ENCODE measurements at regions not wholly inside any gene's neighbourhood (a gene's known extent, or its start where the extent isn't known, plus 50 kb on each side); places are given as distances from the start of the nearest gene placed in this dataset.

- no peak overlapping the region for H3K23ac ChIP-seq (ENCODE audit: low read length in 2 of 2)
These were observed 634.0 kb upstream of the FSHR start for GRCh38 chr2:49788300-49788699.

DNA sequence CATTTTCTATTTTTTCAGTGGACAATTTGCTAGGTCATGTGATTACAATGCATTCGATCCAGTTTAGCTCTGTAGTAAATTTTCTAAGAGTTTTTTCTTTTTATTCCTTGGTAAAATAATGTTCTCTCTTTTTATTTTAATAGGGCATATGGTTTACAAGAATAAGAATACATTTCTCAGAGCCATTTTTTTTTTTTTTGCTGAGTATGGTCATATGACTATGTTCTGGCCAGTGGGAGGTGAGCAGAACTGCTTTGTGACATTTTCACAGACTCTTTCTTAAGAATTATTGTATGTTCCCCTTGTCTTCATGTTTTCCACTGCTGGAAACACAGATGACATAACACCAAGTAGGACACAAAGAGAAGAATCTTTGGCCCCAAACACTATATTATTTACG, 626.6 kb upstream of the FSHR start:
- Histone ChIP-seq H3K27ac (ENCODE audit: low read length, poor library complexity, severe bottlenecking) (no peak overlapping the region), H3K4me2 (ENCODE audit: low read length, poor library complexity, severe bottlenecking) (no peak overlapping the region), H2AFZ (ENCODE audit: low read depth, low read length) (no peak overlapping the region), H3K36me3 (ENCODE audit: control insufficient read depth in 1 of 2, insufficient read depth in 2 of 2, low read depth in 1 of 2, low read length in 2 of 2) (no peaks in the 10 kb centered on the region), H3K27me3 (ENCODE audit: control insufficient read depth in 1 of 2, insufficient read depth in 1 of 2, low read length in 2 of 2) (no peaks in the 10 kb centered on the region), H4K8ac (ENCODE audit: low read length) (no peak overlapping the region), H3K9ac (ENCODE audit: low read length) (no peak overlapping the region), H3K4ac (ENCODE audit: low read depth in 1 of 2, low read length in 2 of 2) (no peak overlapping the region), H2BK12ac (ENCODE audit: low read length in 2 of 2) (no peak overlapping the region), H3K9me3 (ENCODE audit: control insufficient read depth, low read length) (no peaks in the 10 kb centered on the region), H3K4me1 (ENCODE audit: control insufficient read depth, insufficient read depth, low read depth, low read length) (no peaks in the 10 kb centered on the region), H2BK15ac (ENCODE audit: low read depth, poor library complexity, severe bottlenecking) (no peak overlapping the region), H3K18ac (ENCODE audit: low read depth in 1 of 2, low read length in 2 of 2) (no peak overlapping the region), H3K14ac (ENCODE audit: low read length in 2 of 2) (no peak overlapping the region), H2AK5ac (ENCODE audit: low read length, severe bottlenecking) (no peak overlapping the region), H2BK5ac (ENCODE audit: low read depth, low read length, poor library complexity, severe bottlenecking) (no peak overlapping the region), H3K23ac (ENCODE audit: low read length in 2 of 2) (no peak overlapping the region), H3K4me3 (ENCODE audit: insufficient read depth in 1 of 2, low read depth in 1 of 2, low read length in 2 of 2) (no peak overlapping the region), H2BK120ac (ENCODE audit: low read depth, low read length) (no peak overlapping the region), H4K91ac (ENCODE audit: low read length) (no peak overlapping the region), H3K79me1 (replicated peaks; ENCODE audit: low read length, poor library complexity, severe bottlenecking) (no peaks in the 10 kb centered on the region)
- no CpG with 5 or more reads among the region's 2 CpGs for WGBS
- no peak for DNase-seq

More at GRCh38 chr2:49788300-49788699, 634.0 kb upstream of the FSHR start:
- no peak overlapping the region for H3K4ac ChIP-seq (ENCODE audit: low read depth in 1 of 2, low read length in 2 of 2)
- H2AFZ ChIP-seq (ENCODE audit: low read depth, low read length), result no peak overlapping the region
- no peak overlapping the region for H3K4me2 ChIP-seq (ENCODE audit: low read length, poor library complexity, severe bottlenecking)
- H4K91ac ChIP-seq (ENCODE audit: low read length), result no peak overlapping the region
- no peaks in the 10 kb centered on the region for H3K4me1 ChIP-seq (ENCODE audit: control insufficient read depth, insufficient read depth, low read depth, low read length)
- H2BK120ac ChIP-seq (ENCODE audit: low read depth, low read length), result no peak overlapping the region
- H2BK5ac ChIP-seq (ENCODE audit: low read depth, low read length, poor library complexity, severe bottlenecking), result no peak overlapping the region
- H2BK15ac ChIP-seq (ENCODE audit: low read depth, poor library complexity, severe bottlenecking), result no peak overlapping the region
- no peak for DNase-seq
- H3K9me3 ChIP-seq (ENCODE audit: control insufficient read depth, low read length), result no peaks in the 10 kb centered on the region
- no peak overlapping the region for H4K8ac ChIP-seq (ENCODE audit: low read length)
- H3K79me1 ChIP-seq (replicated peaks; ENCODE audit: low read length, poor library complexity, severe bottlenecking), result no peaks in the 10 kb centered on the region
- H2BK12ac ChIP-seq (ENCODE audit: low read length in 2 of 2), result no peak overlapping the region
- no peak overlapping the region for H2AK5ac ChIP-seq (ENCODE audit: low read length, severe bottlenecking)
- no peak overlapping the region for H3K14ac ChIP-seq (ENCODE audit: low read length in 2 of 2)
- H3K4me3 ChIP-seq (ENCODE audit: insufficient read depth in 1 of 2, low read depth in 1 of 2, low read length in 2 of 2), result no peak overlapping the region
- H3K18ac ChIP-seq (ENCODE audit: low read depth in 1 of 2, low read length in 2 of 2), result no peak overlapping the region
- no peak overlapping the region for H3K27ac ChIP-seq (ENCODE audit: low read length, poor library complexity, severe bottlenecking)
- H3K27me3 ChIP-seq (ENCODE audit: control insufficient read depth in 1 of 2, insufficient read depth in 1 of 2, low read length in 2 of 2), result no peaks in the 10 kb centered on the region
- H3K36me3 ChIP-seq (ENCODE audit: control insufficient read depth in 1 of 2, insufficient read depth in 2 of 2, low read depth in 1 of 2, low read length in 2 of 2), result no peaks in the 10 kb centered on the region
- no peak overlapping the region for H3K9ac ChIP-seq (ENCODE audit: low read length)

GRCh38 chr2:49772299-49772970, 618.1 kb upstream of the FSHR start:
- H2BK120ac ChIP-seq (ENCODE audit: low read depth, low read length), result no peak overlapping the region

GRCh38 chr2:49770919-49771318, 616.6 kb upstream of the FSHR start:
- Histone ChIP-seq H3K9ac (ENCODE audit: low read length) (no peak overlapping the region), H3K4me2 (ENCODE audit: low read length, poor library complexity, severe bottlenecking) (no peak overlapping the region), H2BK120ac (ENCODE audit: low read depth, low read length) (no peak overlapping the region), H3K4me1 (ENCODE audit: control insufficient read depth, insufficient read depth, low read depth, low read length) (peaks cover 2% of the 10 kb centered on the region), H3K4ac (ENCODE audit: low read depth in 1 of 2, low read length in 2 of 2) (no peak overlapping the region), H3K4me3 (ENCODE audit: insufficient read depth in 1 of 2, low read depth in 1 of 2, low read length in 2 of 2) (no peak overlapping the region), H3K36me3 (ENCODE audit: control insufficient read depth in 1 of 2, insufficient read depth in 2 of 2, low read depth in 1 of 2, low read length in 2 of 2) (no peaks in the 10 kb centered on the region), H3K27ac (ENCODE audit: low read length, poor library complexity, severe bottlenecking) (no peak overlapping the region), H3K23ac (ENCODE audit: low read length in 2 of 2) (no peak overlapping the region), H2BK5ac (ENCODE audit: low read depth, low read length, poor library complexity, severe bottlenecking) (no peak overlapping the region), H2BK12ac (ENCODE audit: low read length in 2 of 2) (no peak overlapping the region), H2AK5ac (ENCODE audit: low read length, severe bottlenecking) (no peak overlapping the region), H3K14ac (ENCODE audit: low read length in 2 of 2) (peak overlapping the region in 1 of 2 experiments; percentile 68), H4K8ac (ENCODE audit: low read length) (no peak overlapping the region), H3K18ac (ENCODE audit: low read depth in 1 of 2, low read length in 2 of 2) (no peak overlapping the region), H3K79me1 (replicated peaks; ENCODE audit: low read length, poor library complexity, severe bottlenecking) (no peaks in the 10 kb centered on the region), H2AFZ (ENCODE audit: low read depth, low read length) (no peak overlapping the region), H2BK15ac (ENCODE audit: low read depth, poor library complexity, severe bottlenecking) (no peak overlapping the region), H3K9me3 (ENCODE audit: control insufficient read depth, low read length) (no peaks in the 10 kb centered on the region), H3K27me3 (ENCODE audit: control insufficient read depth in 1 of 2, insufficient read depth in 1 of 2, low read length in 2 of 2) (no peaks in the 10 kb centered on the region), H4K91ac (ENCODE audit: low read length) (peak overlapping the region; percentile 61)
- WGBS, result 57% methylated on average over 4 of the region's 4 CpGs
- DNase-seq, result peak; percentile 50

More at GRCh38 chr2:49772299-49772970, 618.1 kb upstream of the FSHR start:
- H3K79me1 ChIP-seq (replicated peaks; ENCODE audit: low read length, poor library complexity, severe bottlenecking), result no peaks in the 10 kb centered on the region
- H3K4ac ChIP-seq (ENCODE audit: low read depth in 1 of 2, low read length in 2 of 2), result no peak overlapping the region
- H2AFZ ChIP-seq (ENCODE audit: low read depth, low read length), result no peak overlapping the region
- no peaks in the 10 kb centered on the region for H3K36me3 ChIP-seq (ENCODE audit: control insufficient read depth in 1 of 2, insufficient read depth in 2 of 2, low read depth in 1 of 2, low read length in 2 of 2)
- H2BK12ac ChIP-seq (ENCODE audit: low read length in 2 of 2), result no peak overlapping the region
- DNase-seq, result no peak
- no peak overlapping the region for H3K9ac ChIP-seq (ENCODE audit: low read length)
- no peak overlapping the region for H3K23ac ChIP-seq (ENCODE audit: low read length in 2 of 2)
- H3K14ac ChIP-seq (ENCODE audit: low read length in 2 of 2), result peak overlapping the region in 1 of 2 experiments; percentile 36
- H3K4me1 ChIP-seq (ENCODE audit: control insufficient read depth, insufficient read depth, low read depth, low read length), result peaks cover 2% of the 10 kb centered on the region
- H3K18ac ChIP-seq (ENCODE audit: low read depth in 1 of 2, low read length in 2 of 2), result no peak overlapping the region
- WGBS, result 90% methylated on average over 9 of the region's 10 CpGs
- no peak overlapping the region for H2AK5ac ChIP-seq (ENCODE audit: low read length, severe bottlenecking)
- no peak overlapping the region for H2BK15ac ChIP-seq (ENCODE audit: low read depth, poor library complexity, severe bottlenecking)
- no peak overlapping the region for H3K4me3 ChIP-seq (ENCODE audit: insufficient read depth in 1 of 2, low read depth in 1 of 2, low read length in 2 of 2)
- no peaks in the 10 kb centered on the region for H3K27me3 ChIP-seq (ENCODE audit: control insufficient read depth in 1 of 2, insufficient read depth in 1 of 2, low read length in 2 of 2)
- no peak overlapping the region for H2BK5ac ChIP-seq (ENCODE audit: low read depth, low read length, poor library complexity, severe bottlenecking)
- no peak overlapping the region for H4K8ac ChIP-seq (ENCODE audit: low read length)
- no peak overlapping the region for H3K4me2 ChIP-seq (ENCODE audit: low read length, poor library complexity, severe bottlenecking)
- H4K91ac ChIP-seq (ENCODE audit: low read length), result no peak overlapping the region
- no peaks in the 10 kb centered on the region for H3K9me3 ChIP-seq (ENCODE audit: control insufficient read depth, low read length)
- no peak overlapping the region for H3K27ac ChIP-seq (ENCODE audit: low read length, poor library complexity, severe bottlenecking)

Measured in mesenchymal stem cell (in vitro differentiated cells and primary cell).